H1 (cell line): ENCODE measurements at regions not wholly inside any gene's neighbourhood (a gene's known extent, or its start where the extent isn't known, plus 50 kb on each side); places are given as distances from the start of the nearest gene placed in this dataset.
A peak's percentile ranks its signal among the peaks of the same experiment; 100 is the strongest.

Source experiments
- CTCF ChIA-PET: fragments of 300-600 bp; sonication (Branson Sonifier 250); formaldehyde crosslinking; loops from one replicate; lab custom pipeline; 2021; ENCODE audit not compliant: partially characterized antibody; lab: Charles Lee
- POLR2A ChIA-PET: fragments of 300-600 bp; sonication (Branson Sonifier 250); formaldehyde crosslinking; loops from one replicate; lab custom pipeline; 2021; ENCODE audit warnings: inconsistent platforms; ENCODE audit not compliant: partially characterized antibody; lab: Charles Lee
- DNase-seq, 2 experiments: peaks; one replicate each; pipeline versions ENCODE4 v3.0.0 to v3.0.0-alpha.2; 2010 to 2022; ENCODE audit warnings: low spot score in 2 of 2, low read depth in 1 of 2, mixed read lengths in 1 of 2
- FAIRE-seq: peaks from 2 replicates; lab custom pipeline; 2011; peaks lifted over from hg19 to GRCh38; lab: Jason Lieb, UNC
- H2AFZ ChIP-seq: 2 replicates; pipeline ENCODE4 v1.8.1; 2012; ENCODE audit warnings: low read length, inconsistent platforms
- H2AK5ac ChIP-seq: 2 replicates; pipeline ENCODE4 v1.6.1; 2013; ENCODE audit warnings: low read depth, low read length
- H2BK120ac ChIP-seq: replicated peaks from 2 replicates; pipeline ENCODE3; 2013; ENCODE audit warnings: low read depth, low read length, inconsistent platforms
- H2BK12ac ChIP-seq: 2 replicates; pipeline ENCODE4 v1.6.1; 2013; ENCODE audit warnings: low read depth, low read length
- H2BK15ac ChIP-seq: 2 replicates; pipeline ENCODE4 v1.6.1; 2013; ENCODE audit warnings: low read length
- H2BK20ac ChIP-seq: 2 replicates; pipeline ENCODE4 v1.6.1; 2013; ENCODE audit warnings: low read length
- H2BK5ac ChIP-seq: 2 replicates; pipeline ENCODE4 v1.6.1; 2013; ENCODE audit warnings: low read depth, low read length
- H3K14ac ChIP-seq: 2 replicates; pipeline ENCODE4 v1.6.1; 2013; ENCODE audit warnings: inconsistent platforms; ENCODE audit not compliant: insufficient read length
- H3K18ac ChIP-seq: 2 replicates; pipeline ENCODE4 v1.6.1; 2013; ENCODE audit warnings: low read length; ENCODE audit errors: extremely low read depth
- H3K23ac ChIP-seq: 2 replicates; pipeline ENCODE4 v1.6.1; 2013; ENCODE audit warnings: inconsistent platforms; ENCODE audit not compliant: insufficient read length
- H3K23me2 ChIP-seq: 2 replicates; pipeline ENCODE4 v1.6.1; 2013; ENCODE audit warnings: low read depth, low read length
- H3K27ac ChIP-seq: 2 replicates; pipeline ENCODE4 v1.6.1; 2011; ENCODE audit warnings: low read depth, low read length, inconsistent platforms
- H3K27me3 ChIP-seq, 4 experiments: replicated peaks in 1 of 4; 1 replicate in 1 of 4; 2 replicates in 3 of 4; pipeline versions ENCODE4 v1.6.1 to v1.8.1; 2011 to 2013; ENCODE audit warnings: low read length in 3 of 4, mild to moderate bottlenecking in 3 of 4, inconsistent platforms in 2 of 4, mixed read lengths in 2 of 4, moderate library complexity in 1 of 4; ENCODE audit not compliant: control insufficient read depth in 3 of 4, insufficient read depth in 3 of 4; ENCODE audit errors: extremely low read depth in 1 of 4
- H3K36me3 ChIP-seq, 4 experiments: 2 replicates each; pipeline versions ENCODE4 v1.6.1 to v1.8.1; 2011 to 2013; ENCODE audit warnings: mild to moderate bottlenecking in 4 of 4, low read length in 3 of 4, moderate library complexity in 2 of 4, control low read depth in 1 of 4, inconsistent platforms in 1 of 4; ENCODE audit not compliant: insufficient read depth in 4 of 4, control insufficient read depth in 2 of 4
- H3K4ac ChIP-seq: replicated peaks from 2 replicates; pipeline ENCODE3; 2013; ENCODE audit warnings: low read length, low read depth, mixed read lengths, inconsistent platforms; ENCODE audit not compliant: insufficient read length
- H3K4me1 ChIP-seq, 4 experiments: replicated peaks in 1 of 4; 1 replicate in 1 of 4; 2 replicates in 3 of 4; pipeline versions ENCODE4 v1.6.1 to v1.8.1; 2011 to 2013; ENCODE audit warnings: low read length in 3 of 4, inconsistent platforms in 2 of 4, mixed read lengths in 1 of 4; ENCODE audit not compliant: insufficient read depth in 4 of 4, control insufficient read depth in 3 of 4
- H3K4me2 ChIP-seq, 2 experiments: 2 replicates each; pipeline versions ENCODE4 v1.6.1 to v1.8.1; 2011 to 2013; ENCODE audit warnings: low read depth in 2 of 2, low read length in 2 of 2, control low read depth in 1 of 2, inconsistent platforms in 1 of 2, mild to moderate bottlenecking in 1 of 2; ENCODE audit not compliant: insufficient read depth in 1 of 2
- H3K4me3 ChIP-seq, 4 experiments: fragments of 200-600, 300-600 bp in 1 of 4; sonication (generic), shearing (Covaris generic), sonication (Bioruptor Twin) in 1 of 4; 2 replicates each; pipeline versions ENCODE4 v1.5.1 to v1.8.1; 2011 to 2016; ENCODE audit warnings: low read length in 4 of 4, low read depth in 3 of 4, control low read depth in 2 of 4, inconsistent platforms in 2 of 4, mild to moderate bottlenecking in 2 of 4, mixed read lengths in 1 of 4, moderate library complexity in 1 of 4; ENCODE audit not compliant: insufficient read depth in 2 of 4; ENCODE audit errors: extremely low read depth in 1 of 4
- H3K56ac ChIP-seq: replicated peaks from 2 replicates; pipeline ENCODE3; 2013; ENCODE audit warnings: low read depth, mild to moderate bottlenecking, mixed read lengths, low read length, inconsistent platforms; ENCODE audit not compliant: insufficient read length
- H3K79me1 ChIP-seq: 2 replicates; pipeline ENCODE4 v1.6.1; 2013; ENCODE audit warnings: low read depth, low read length, control low read depth
- H3K79me2 ChIP-seq, 2 experiments: 2 replicates each; pipeline versions ENCODE4 v1.6.1 to v1.8.1; 2012 to 2013; ENCODE audit warnings: low read length in 2 of 2, mild to moderate bottlenecking in 2 of 2, inconsistent platforms in 1 of 2; ENCODE audit not compliant: insufficient read depth in 2 of 2, control insufficient read depth in 1 of 2
- H3K9ac ChIP-seq, 4 experiments: replicated peaks in 1 of 4; 1 replicate in 1 of 4; 2 replicates in 3 of 4; pipeline versions ENCODE4 v1.6.1 to v1.8.1; 2011 to 2013; ENCODE audit warnings: low read depth in 3 of 4, low read length in 3 of 4, control low read depth in 2 of 4, mild to moderate bottlenecking in 2 of 4, moderate library complexity in 2 of 4, inconsistent platforms in 1 of 4; ENCODE audit errors: extremely low read depth in 1 of 4
- H3K9me3 ChIP-seq, 2 experiments: 2 replicates each; pipeline versions ENCODE4 v1.6.1 to v1.8.1; 2012 to 2013; ENCODE audit warnings: mild to moderate bottlenecking in 2 of 2, moderate library complexity in 2 of 2, control low read depth in 1 of 2, inconsistent platforms in 1 of 2, low read depth in 1 of 2, low read length in 1 of 2, mixed read lengths in 1 of 2; ENCODE audit not compliant: insufficient read depth in 2 of 2
- H4K20me1 ChIP-seq, 2 experiments: replicated peaks in 1 of 2; 2 replicates each; pipeline versions ENCODE3 to v1.8.1; 2011 to 2013; ENCODE audit warnings: inconsistent platforms in 2 of 2, low read length in 2 of 2, mild to moderate bottlenecking in 1 of 2; ENCODE audit not compliant: insufficient read depth in 2 of 2, control insufficient read depth in 1 of 2
- H4K5ac ChIP-seq: 2 replicates; pipeline ENCODE4 v1.6.1; 2013; ENCODE audit warnings: low read length, low read depth, mixed read lengths, inconsistent platforms; ENCODE audit not compliant: insufficient read length
- H4K8ac ChIP-seq: 2 replicates; pipeline ENCODE4 v1.8.0; 2013; ENCODE audit warnings: mild to moderate bottlenecking, moderate library complexity, low read length, inconsistent platforms; ENCODE audit not compliant: insufficient read depth; ENCODE audit errors: extremely low read depth
- H4K91ac ChIP-seq: replicated peaks from 2 replicates; pipeline ENCODE3; 2013; ENCODE audit warnings: low read length, mixed read lengths, inconsistent platforms; ENCODE audit not compliant: insufficient read length
- BACH1 ChIP-seq: IDR thresholded peaks from 2 replicates; pipeline ENCODE4 v1.6.1; 2012; ENCODE audit warnings: low read length, improper control_type of control experiment
- EZH2 ChIP-seq: fragments of 200-600 bp; sonication (generic); IDR thresholded peaks from 2 replicates; pipeline ENCODE4 v1.7.1; 2012; ENCODE audit warnings: low read depth, mild to moderate bottlenecking, moderate library complexity, low read length, inconsistent platforms; ENCODE audit not compliant: severe bottlenecking
- POU5F1 ChIP-seq: IDR thresholded peaks from 2 replicates; pipeline ENCODE4 v1.6.1; 2011; ENCODE audit warnings: low read depth, mild to moderate bottlenecking, low read length, moderate library complexity
- RNF2 ChIP-seq: fragments of 200-900, 300-1000 bp; sonication (generic); IDR thresholded peaks from 2 replicates; pipeline ENCODE4 v1.7.1; 2016; ENCODE audit warnings: borderline replicate concordance, low read depth, mild to moderate bottlenecking, antibody characterized with exemption, low read length; ENCODE audit not compliant: poor library complexity, severe bottlenecking; ENCODE audit errors: missing control alignments
- USF2 ChIP-seq: IDR thresholded peaks from 2 replicates; pipeline ENCODE4 v1.6.1; 2011; ENCODE audit warnings: low read length, improper control_type of control experiment
- WGBS, 2 experiments: shearing (Covaris generic) in 1 of 2; methylation state at CpG; one replicate each; pipeline versions ENCODE4 v1.1.6 to v1.1.7; 2013 to 2015; ENCODE audit warnings: low lambda C conversion rate in 2 of 2, mixed read lengths in 2 of 2, inconsistent platforms in 1 of 2, low coverage in 1 of 2, missing lambda C conversion rate in 1 of 2; ENCODE audit not compliant: insufficient replicate concordance in 2 of 2, insufficient coverage in 1 of 2, insufficient read length in 1 of 2; ENCODE audit errors: extremely low coverage in 1 of 2, missing lambda C conversion rate in 1 of 2; 5-methylcytosine and 5-hydroxymethylcytosine counted together

- ChIA-PET POLR2A (no interaction called here), CTCF (no interaction called here)
- H2BK20ac ChIP-seq: no peak overlapping the region
- H4K5ac ChIP-seq: no peak overlapping the region
- no peaks in the 10 kb centered on the region for H3K27me3 ChIP-seq
- no peak overlapping the region for H3K4me3 ChIP-seq
- no peaks in the 10 kb centered on the region for H3K79me1 ChIP-seq
- H2AFZ ChIP-seq: no peak overlapping the region
- H2BK5ac ChIP-seq: no peak overlapping the region
- no peak overlapping the region for H3K14ac ChIP-seq
- no peak overlapping the region for H3K9ac ChIP-seq
- H2BK15ac ChIP-seq: no peak overlapping the region
- no peak overlapping the region for H3K27ac ChIP-seq
- H2BK120ac ChIP-seq: no peak overlapping the region
- no peak overlapping the region for H4K8ac ChIP-seq
- no peak overlapping the region for H2AK5ac ChIP-seq
- DNase-seq (no peak), FAIRE-seq (peak; percentile 82)
- no peak overlapping the region for H2BK12ac ChIP-seq
- no peak overlapping the region for H3K18ac ChIP-seq
- no peaks in the 10 kb centered on the region for H3K79me2 ChIP-seq
- H3K23me2 ChIP-seq: no peaks in the 10 kb centered on the region; the same call in 1 of the 2 replicates
- H3K9me3 ChIP-seq: peaks cover 3 to 7% of the 10 kb centered on the region in 2 experiments; a peak in 3 of 4 replicates
- H3K4me1 ChIP-seq: no peaks in the 10 kb centered on the region
- no peak overlapping the region for H3K56ac ChIP-seq
- no peak overlapping the region for H3K23ac ChIP-seq
- H4K91ac ChIP-seq: no peak overlapping the region
- WGBS, 2 experiments: 47% methylated on average over 2 of the region's 2 CpGs; no CpG with 5 or more reads in 1 of the 2 experiments
- no peak overlapping the region for H3K4me2 ChIP-seq
- H3K36me3 ChIP-seq: peaks cover 0 to 7% (median 0%) of the 10 kb centered on the region in 4 experiments; a peak in 2 of 8 replicates
- H4K20me1 ChIP-seq: no peaks in the 10 kb centered on the region
- H3K4ac ChIP-seq: no peak overlapping the region
- TF ChIP-seq EZH2: no peak
- no peak for TF ChIP-seq RNF2
- TF ChIP-seq BACH1: no peak
- no peak for TF ChIP-seq USF2
- 0 out of 2 replicates have a peak, but pooled peaks have one; percentile 9 for TF ChIP-seq POU5F1
These were observed 136.1 kb upstream of the ELAVL2 start for GRCh38 chr9:23962101-23962500.
